H1 (cell line): ENCODE measurements at regions not wholly inside any gene's neighbourhood (a gene's known extent, or its start where the extent isn't known, plus 50 kb on each side); places are given as distances from the start of the nearest gene placed in this dataset.

ENCODE experiments used
- CTCF ChIA-PET: fragments of 300-600 bp; sonication (Branson Sonifier 250); formaldehyde crosslinking; loops from one replicate; lab custom pipeline; 2021; ENCODE audit not compliant: partially characterized antibody; lab: Charles Lee
- POLR2A ChIA-PET: fragments of 300-600 bp; sonication (Branson Sonifier 250); formaldehyde crosslinking; loops from one replicate; lab custom pipeline; 2021; ENCODE audit warnings: inconsistent platforms; ENCODE audit not compliant: partially characterized antibody; lab: Charles Lee
- DNase-seq, 2 experiments: peaks; one replicate each; pipeline versions ENCODE4 v3.0.0 to v3.0.0-alpha.2; 2010 to 2022; ENCODE audit warnings: low spot score in 2 of 2, low read depth in 1 of 2, mixed read lengths in 1 of 2
- FAIRE-seq: peaks from 2 replicates; lab custom pipeline; 2011; peaks lifted over from hg19 to GRCh38; lab: Jason Lieb, UNC
- H2AFZ ChIP-seq: 2 replicates; pipeline ENCODE4 v1.8.1; 2012; ENCODE audit warnings: low read length, inconsistent platforms
- H2AK5ac ChIP-seq: 2 replicates; pipeline ENCODE4 v1.6.1; 2013; ENCODE audit warnings: low read depth, low read length
- H2BK120ac ChIP-seq: replicated peaks from 2 replicates; pipeline ENCODE3; 2013; ENCODE audit warnings: low read depth, low read length, inconsistent platforms
- H2BK12ac ChIP-seq: 2 replicates; pipeline ENCODE4 v1.6.1; 2013; ENCODE audit warnings: low read depth, low read length
- H2BK15ac ChIP-seq: 2 replicates; pipeline ENCODE4 v1.6.1; 2013; ENCODE audit warnings: low read length
- H2BK20ac ChIP-seq: 2 replicates; pipeline ENCODE4 v1.6.1; 2013; ENCODE audit warnings: low read length
- H2BK5ac ChIP-seq: 2 replicates; pipeline ENCODE4 v1.6.1; 2013; ENCODE audit warnings: low read depth, low read length
- H3K14ac ChIP-seq: 2 replicates; pipeline ENCODE4 v1.6.1; 2013; ENCODE audit warnings: inconsistent platforms; ENCODE audit not compliant: insufficient read length
- H3K18ac ChIP-seq: 2 replicates; pipeline ENCODE4 v1.6.1; 2013; ENCODE audit warnings: low read length; ENCODE audit errors: extremely low read depth
- H3K23ac ChIP-seq: 2 replicates; pipeline ENCODE4 v1.6.1; 2013; ENCODE audit warnings: inconsistent platforms; ENCODE audit not compliant: insufficient read length
- H3K23me2 ChIP-seq: 2 replicates; pipeline ENCODE4 v1.6.1; 2013; ENCODE audit warnings: low read depth, low read length
- H3K27ac ChIP-seq: 2 replicates; pipeline ENCODE4 v1.6.1; 2011; ENCODE audit warnings: low read depth, low read length, inconsistent platforms
- H3K27me3 ChIP-seq, 4 experiments: replicated peaks in 1 of 4; 1 replicate in 1 of 4; 2 replicates in 3 of 4; pipeline versions ENCODE4 v1.6.1 to v1.8.1; 2011 to 2013; ENCODE audit warnings: low read length in 3 of 4, mild to moderate bottlenecking in 3 of 4, inconsistent platforms in 2 of 4, mixed read lengths in 2 of 4, moderate library complexity in 1 of 4; ENCODE audit not compliant: control insufficient read depth in 3 of 4, insufficient read depth in 3 of 4; ENCODE audit errors: extremely low read depth in 1 of 4
- H3K36me3 ChIP-seq, 4 experiments: 2 replicates each; pipeline versions ENCODE4 v1.6.1 to v1.8.1; 2011 to 2013; ENCODE audit warnings: mild to moderate bottlenecking in 4 of 4, low read length in 3 of 4, moderate library complexity in 2 of 4, control low read depth in 1 of 4, inconsistent platforms in 1 of 4; ENCODE audit not compliant: insufficient read depth in 4 of 4, control insufficient read depth in 2 of 4
- H3K4ac ChIP-seq: replicated peaks from 2 replicates; pipeline ENCODE3; 2013; ENCODE audit warnings: low read length, low read depth, mixed read lengths, inconsistent platforms; ENCODE audit not compliant: insufficient read length
- H3K4me1 ChIP-seq, 4 experiments: replicated peaks in 1 of 4; 1 replicate in 1 of 4; 2 replicates in 3 of 4; pipeline versions ENCODE4 v1.6.1 to v1.8.1; 2011 to 2013; ENCODE audit warnings: low read length in 3 of 4, inconsistent platforms in 2 of 4, mixed read lengths in 1 of 4; ENCODE audit not compliant: insufficient read depth in 4 of 4, control insufficient read depth in 3 of 4
- H3K4me2 ChIP-seq, 2 experiments: 2 replicates each; pipeline versions ENCODE4 v1.6.1 to v1.8.1; 2011 to 2013; ENCODE audit warnings: low read depth in 2 of 2, low read length in 2 of 2, control low read depth in 1 of 2, inconsistent platforms in 1 of 2, mild to moderate bottlenecking in 1 of 2; ENCODE audit not compliant: insufficient read depth in 1 of 2
- H3K4me3 ChIP-seq, 4 experiments: fragments of 200-600, 300-600 bp in 1 of 4; sonication (generic), shearing (Covaris generic), sonication (Bioruptor Twin) in 1 of 4; 2 replicates each; pipeline versions ENCODE4 v1.5.1 to v1.8.1; 2011 to 2016; ENCODE audit warnings: low read length in 4 of 4, low read depth in 3 of 4, control low read depth in 2 of 4, inconsistent platforms in 2 of 4, mild to moderate bottlenecking in 2 of 4, mixed read lengths in 1 of 4, moderate library complexity in 1 of 4; ENCODE audit not compliant: insufficient read depth in 2 of 4; ENCODE audit errors: extremely low read depth in 1 of 4
- H3K56ac ChIP-seq: replicated peaks from 2 replicates; pipeline ENCODE3; 2013; ENCODE audit warnings: low read depth, mild to moderate bottlenecking, mixed read lengths, low read length, inconsistent platforms; ENCODE audit not compliant: insufficient read length
- H3K79me1 ChIP-seq: 2 replicates; pipeline ENCODE4 v1.6.1; 2013; ENCODE audit warnings: low read depth, low read length, control low read depth
- H3K79me2 ChIP-seq, 2 experiments: 2 replicates each; pipeline versions ENCODE4 v1.6.1 to v1.8.1; 2012 to 2013; ENCODE audit warnings: low read length in 2 of 2, mild to moderate bottlenecking in 2 of 2, inconsistent platforms in 1 of 2; ENCODE audit not compliant: insufficient read depth in 2 of 2, control insufficient read depth in 1 of 2
- H3K9ac ChIP-seq, 4 experiments: replicated peaks in 1 of 4; 1 replicate in 1 of 4; 2 replicates in 3 of 4; pipeline versions ENCODE4 v1.6.1 to v1.8.1; 2011 to 2013; ENCODE audit warnings: low read depth in 3 of 4, low read length in 3 of 4, control low read depth in 2 of 4, mild to moderate bottlenecking in 2 of 4, moderate library complexity in 2 of 4, inconsistent platforms in 1 of 4; ENCODE audit errors: extremely low read depth in 1 of 4
- H3K9me3 ChIP-seq, 2 experiments: 2 replicates each; pipeline versions ENCODE4 v1.6.1 to v1.8.1; 2012 to 2013; ENCODE audit warnings: mild to moderate bottlenecking in 2 of 2, moderate library complexity in 2 of 2, control low read depth in 1 of 2, inconsistent platforms in 1 of 2, low read depth in 1 of 2, low read length in 1 of 2, mixed read lengths in 1 of 2; ENCODE audit not compliant: insufficient read depth in 2 of 2
- H4K20me1 ChIP-seq, 2 experiments: replicated peaks in 1 of 2; 2 replicates each; pipeline versions ENCODE3 to v1.8.1; 2011 to 2013; ENCODE audit warnings: inconsistent platforms in 2 of 2, low read length in 2 of 2, mild to moderate bottlenecking in 1 of 2; ENCODE audit not compliant: insufficient read depth in 2 of 2, control insufficient read depth in 1 of 2
- H4K5ac ChIP-seq: 2 replicates; pipeline ENCODE4 v1.6.1; 2013; ENCODE audit warnings: low read length, low read depth, mixed read lengths, inconsistent platforms; ENCODE audit not compliant: insufficient read length
- H4K8ac ChIP-seq: 2 replicates; pipeline ENCODE4 v1.8.0; 2013; ENCODE audit warnings: mild to moderate bottlenecking, moderate library complexity, low read length, inconsistent platforms; ENCODE audit not compliant: insufficient read depth; ENCODE audit errors: extremely low read depth
- H4K91ac ChIP-seq: replicated peaks from 2 replicates; pipeline ENCODE3; 2013; ENCODE audit warnings: low read length, mixed read lengths, inconsistent platforms; ENCODE audit not compliant: insufficient read length
- BRCA1 ChIP-seq: IDR thresholded peaks from 2 replicates; pipeline ENCODE4 v1.6.1; 2012; ENCODE audit warnings: low read depth, low read length, improper control_type of control experiment
- CBX5 ChIP-seq: fragments of 300-800, 300-1000 bp; sonication (generic); IDR thresholded peaks from 2 replicates; pipeline ENCODE4 v1.7.1; 2016; ENCODE audit warnings: antibody characterized with exemption, low read length, low read depth
- CEBPB ChIP-seq: IDR thresholded peaks from 2 replicates; pipeline ENCODE4 v1.6.1; 2012; ENCODE audit warnings: low read depth, low read length
- EGR1 ChIP-seq: IDR thresholded peaks from 2 replicates; pipeline ENCODE4 v1.6.1; 2011; ENCODE audit warnings: low read depth, low read length, borderline replicate concordance
- HDAC6 ChIP-seq: IDR thresholded peaks from one replicate; pipeline ENCODE4 v1.7.1; 2012; ENCODE audit warnings: low read depth, mild to moderate bottlenecking, inconsistent platforms, low read length, moderate library complexity
- KDM1A ChIP-seq: fragments of 200-600, 300-600 bp; sonication (generic); IDR thresholded peaks from 2 replicates; pipeline ENCODE4 v1.7.1; 2016; ENCODE audit warnings: mild to moderate bottlenecking, low read length, borderline replicate concordance
- PHF8 ChIP-seq: fragments of 200-600 bp; sonication (generic); conservative IDR thresholded peaks from 2 replicates; pipeline ENCODE4 v1.7.1; 2012; ENCODE audit warnings: low read depth, mild to moderate bottlenecking, inconsistent platforms, low read length, moderate library complexity
- POU5F1 ChIP-seq: IDR thresholded peaks from 2 replicates; pipeline ENCODE4 v1.6.1; 2011; ENCODE audit warnings: low read depth, mild to moderate bottlenecking, low read length, moderate library complexity
- SP4 ChIP-seq: IDR thresholded peaks from 2 replicates; pipeline ENCODE4 v1.6.1; 2012; ENCODE audit warnings: low read length, inconsistent platforms
- TAF1 ChIP-seq: IDR thresholded peaks from 2 replicates; pipeline ENCODE4 v1.6.1; 2011; ENCODE audit warnings: mild to moderate bottlenecking, low read depth, low read length
- TAF7 ChIP-seq: optimal IDR thresholded peaks from 2 replicates; pipeline ENCODE3; 2011; ENCODE audit warnings: low read depth, mild to moderate bottlenecking, inconsistent platforms, low read length, moderate library complexity, borderline replicate concordance
- YY1 ChIP-seq: IDR thresholded peaks from 2 replicates; pipeline ENCODE4 v1.6.1; 2011; ENCODE audit warnings: low read depth, mild to moderate bottlenecking, low read length
- ZNF274 ChIP-seq: IDR thresholded peaks from 2 replicates; pipeline ENCODE4 v1.7.0; 2012; ENCODE audit warnings: low read length, borderline replicate concordance; ENCODE audit errors: extremely low read depth
- WGBS, 2 experiments: shearing (Covaris generic) in 1 of 2; methylation state at CpG; one replicate each; pipeline versions ENCODE4 v1.1.6 to v1.1.7; 2013 to 2015; ENCODE audit warnings: low lambda C conversion rate in 2 of 2, mixed read lengths in 2 of 2, inconsistent platforms in 1 of 2, low coverage in 1 of 2, missing lambda C conversion rate in 1 of 2; ENCODE audit not compliant: insufficient replicate concordance in 2 of 2, insufficient coverage in 1 of 2, insufficient read length in 1 of 2; ENCODE audit errors: extremely low coverage in 1 of 2, missing lambda C conversion rate in 1 of 2; 5-methylcytosine and 5-hydroxymethylcytosine counted together
- TF ChIP-seq, protein P1 (sequence below), 3 experiments: IDR thresholded peaks; 1 replicate in 2 of 3; 2 replicates in 1 of 3; pipeline versions ENCODE4 v1.5.1 to v1.6.1; 2011; ENCODE audit warnings: low read length in 3 of 3, mild to moderate bottlenecking in 3 of 3, inconsistent platforms in 2 of 3, low read depth in 1 of 3, moderate library complexity in 1 of 3; ENCODE audit not compliant: insufficient read depth in 1 of 3; ENCODE audit errors: control extremely low read depth in 1 of 3

DNA sequence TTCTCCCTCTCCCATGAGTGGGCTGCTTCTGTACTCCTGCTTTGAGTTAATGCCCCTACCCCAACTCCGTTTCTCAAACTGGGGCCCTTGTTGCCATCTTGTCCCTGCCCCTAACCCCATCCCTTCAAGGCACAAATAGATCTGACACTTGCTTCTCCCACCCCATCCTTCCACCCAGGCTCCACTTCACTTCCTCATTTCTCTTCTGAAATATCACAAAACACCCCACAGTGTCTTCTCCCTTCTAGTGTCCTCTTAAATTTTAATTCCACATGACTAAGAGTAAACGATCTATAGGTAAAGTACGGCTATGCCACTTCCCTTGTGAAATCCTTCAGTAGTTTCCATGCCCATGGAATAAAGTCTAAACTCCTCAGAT lies 571.6 kb upstream of the NOX3 start:
- Histone ChIP-seq H3K14ac (no peak overlapping the region), H3K27ac (no peak overlapping the region), H2AFZ (no peak overlapping the region), H4K8ac (no peak overlapping the region), H3K4me3 (no peak overlapping the region), H3K79me2 (no peaks in the 10 kb centered on the region), H2AK5ac (no peak overlapping the region), H3K79me1 (no peaks in the 10 kb centered on the region), H2BK120ac (no peak overlapping the region), H2BK15ac (no peak overlapping the region), H3K23me2 (no peaks in the 10 kb centered on the region), H3K56ac (no peak overlapping the region), H3K36me3 (no peaks in the 10 kb centered on the region), H3K4ac (no peak overlapping the region), H3K23ac (no peak overlapping the region), H4K5ac (no peak overlapping the region), H3K18ac (no peak overlapping the region), H2BK20ac (no peak overlapping the region), H4K20me1 (no peaks in the 10 kb centered on the region), H3K9me3 (peaks cover 9% of the 10 kb centered on the region in 2 experiments; a peak in 2 of 4 replicates), H4K91ac (no peak overlapping the region), H2BK5ac (no peak overlapping the region), H3K4me2 (no peak overlapping the region), H3K9ac (no peak overlapping the region), H3K4me1 (no peaks in the 10 kb centered on the region), H3K27me3 (no peaks in the 10 kb centered on the region), H2BK12ac (no peak overlapping the region)
- DNase-seq: no peak
- 95% methylated on average over 3 of the region's 3 CpGs; no CpG with 5 or more reads in 1 of the 2 experiments for WGBS, 2 experiments
- no peak for FAIRE-seq
- TF ChIP-seq PHF8 (no peak), CEBPB (no peak), ZNF274 (no peak), BRCA1 (no peak), HDAC6 (no peak), TAF7 (no peak), CBX5 (no peak), SP4 (no peak), KDM1A (no peak), POU5F1 (no peak), YY1 (no peak), EGR1 (no peak), TAF1 (no peak)
- TF ChIP-seq, protein P1, sequence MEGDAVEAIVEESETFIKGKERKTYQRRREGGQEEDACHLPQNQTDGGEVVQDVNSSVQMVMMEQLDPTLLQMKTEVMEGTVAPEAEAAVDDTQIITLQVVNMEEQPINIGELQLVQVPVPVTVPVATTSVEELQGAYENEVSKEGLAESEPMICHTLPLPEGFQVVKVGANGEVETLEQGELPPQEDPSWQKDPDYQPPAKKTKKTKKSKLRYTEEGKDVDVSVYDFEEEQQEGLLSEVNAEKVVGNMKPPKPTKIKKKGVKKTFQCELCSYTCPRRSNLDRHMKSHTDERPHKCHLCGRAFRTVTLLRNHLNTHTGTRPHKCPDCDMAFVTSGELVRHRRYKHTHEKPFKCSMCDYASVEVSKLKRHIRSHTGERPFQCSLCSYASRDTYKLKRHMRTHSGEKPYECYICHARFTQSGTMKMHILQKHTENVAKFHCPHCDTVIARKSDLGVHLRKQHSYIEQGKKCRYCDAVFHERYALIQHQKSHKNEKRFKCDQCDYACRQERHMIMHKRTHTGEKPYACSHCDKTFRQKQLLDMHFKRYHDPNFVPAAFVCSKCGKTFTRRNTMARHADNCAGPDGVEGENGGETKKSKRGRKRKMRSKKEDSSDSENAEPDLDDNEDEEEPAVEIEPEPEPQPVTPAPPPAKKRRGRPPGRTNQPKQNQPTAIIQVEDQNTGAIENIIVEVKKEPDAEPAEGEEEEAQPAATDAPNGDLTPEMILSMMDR (IDR thresholded peaks at IDR 0.05; ENCODE audit: control extremely low read depth in 1 of 3, insufficient read depth in 1 of 3, low read depth in 1 of 3, low read length in 3 of 3): no peak
- ChIA-PET POLR2A (no interaction called here), CTCF (no interaction called here)
